ENCODE measurements at regions not wholly inside any gene's neighbourhood (a gene's known extent, or its start where the extent isn't known, plus 50 kb on each side); places are given as distances from the start of the nearest gene placed in this dataset.

DNA sequence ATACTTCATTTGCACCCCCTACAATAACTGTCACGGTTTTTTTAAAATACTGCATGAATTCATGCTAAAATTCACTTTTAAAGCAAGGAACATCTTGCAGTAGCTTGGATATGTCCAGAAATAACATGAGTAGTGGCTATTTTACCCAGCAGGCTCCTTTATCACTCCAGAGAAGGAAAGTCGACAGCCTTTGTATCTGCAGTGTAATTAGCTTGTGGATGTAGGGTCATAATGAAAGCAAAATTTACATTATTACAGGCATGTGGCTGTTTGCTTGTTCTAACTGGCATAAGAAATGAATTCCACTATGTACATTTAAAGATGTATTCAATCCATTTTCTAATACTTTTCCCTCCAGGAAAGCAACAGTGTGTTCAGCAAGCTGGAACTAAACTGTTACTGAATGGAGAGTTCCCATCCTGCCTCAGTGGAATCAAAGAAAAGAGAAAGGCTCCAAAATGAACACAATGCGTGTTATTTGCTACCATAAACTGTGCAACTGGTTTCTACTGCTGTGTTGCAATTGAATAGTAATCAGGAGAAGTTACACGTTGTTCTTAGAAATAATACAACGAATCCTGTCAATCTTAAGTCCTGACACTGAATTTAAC is 321.2 kb upstream of the VRK2 start:
- peaks cover 6 to 15% of the 10 kb centered on the region in 2 experiments for H3K4me1 Mint-ChIP-seq
- Histone ChIP-seq H2BK120ac (ENCODE audit: low read depth, low read length, poor library complexity, severe bottlenecking) (no peak overlapping the region), H3K23me2 (ENCODE audit: insufficient read length, low read depth, low read length, poor library complexity, severe bottlenecking) (no peaks in the 10 kb centered on the region), H4K91ac (ENCODE audit: insufficient read length, low read depth, low read length) (no peak overlapping the region), H3K4me1 (ENCODE audit: insufficient read depth, low read length) (no peaks in the 10 kb centered on the region), H3K56ac (ENCODE audit: insufficient read length, low read depth, low read length) (no peak overlapping the region), H2AK5ac (ENCODE audit: insufficient read length, low read length) (no peak overlapping the region), H3T11ph (ENCODE audit: low read length) (no peak overlapping the region), H3K18ac (ENCODE audit: insufficient read length, low read depth, low read length) (no peak overlapping the region), H3K79me1 (ENCODE audit: insufficient read depth, low read depth, low read length, poor library complexity, severe bottlenecking) (no peaks in the 10 kb centered on the region), H3K27ac (ENCODE audit: insufficient read length, low read depth, low read length) (no peak overlapping the region), H2BK12ac (ENCODE audit: insufficient read length, low read depth, low read length) (no peak overlapping the region), H3K79me2 (ENCODE audit: insufficient read depth, low read length) (no peaks in the 10 kb centered on the region), H2AFZ (ENCODE audit: low read length) (no peak overlapping the region), H2BK5ac (ENCODE audit: insufficient read length, low read length) (no peak overlapping the region), H4K5ac (ENCODE audit: insufficient read length, low read depth, low read length) (no peak overlapping the region), H2BK15ac (ENCODE audit: low read depth, low read length) (no peak overlapping the region), H3K9ac (ENCODE audit: extremely low read depth, insufficient read length, low read length) (no peak overlapping the region), H3K14ac (ENCODE audit: insufficient read depth, low read length) (no peak overlapping the region), H4K8ac (replicated peaks; ENCODE audit: insufficient read length, low read depth, low read length) (no peak overlapping the region), H4K20me1 (ENCODE audit: control insufficient read depth, insufficient read depth, insufficient read length) (no peaks in the 10 kb centered on the region), H3K4me2 (ENCODE audit: insufficient read depth, insufficient read length, low read length) (no peak overlapping the region), H3K4ac (ENCODE audit: low read depth, low read length) (no peak overlapping the region), H3K27me3 (ENCODE audit: insufficient read depth, low read length) (no peaks in the 10 kb centered on the region), H2BK20ac (ENCODE audit: low read depth, low read length, poor library complexity, severe bottlenecking) (no peak overlapping the region), H3K9me3 (ENCODE audit: control insufficient read depth, low read depth, low read length) (no peaks in the 10 kb centered on the region), H3K23ac (ENCODE audit: insufficient read length, low read depth, low read length) (no peak overlapping the region)
- no peaks in the 10 kb centered on the region; a peak in 1 of 7 replicates for H3K36me3 Mint-ChIP-seq (ENCODE audit: insufficient read depth in 1 of 3, low read depth in 3 of 3)
- H3K4me3 Mint-ChIP-seq: no peak overlapping the region
- H3K9me3 Mint-ChIP-seq: no peaks in the 10 kb centered on the region; a peak in 1 of 5 replicates
- no peaks in the 10 kb centered on the region for H3K27me3 Mint-ChIP-seq (ENCODE audit: low read depth)
- WGBS (ENCODE audit: extremely low coverage, insufficient read length, low lambda C conversion rate): no CpG with 5 or more reads among the region's 5 CpGs
- no peak for DNase-seq
- H3K27ac Mint-ChIP-seq: no peak overlapping the region
- TF ChIP-seq, protein P1, sequence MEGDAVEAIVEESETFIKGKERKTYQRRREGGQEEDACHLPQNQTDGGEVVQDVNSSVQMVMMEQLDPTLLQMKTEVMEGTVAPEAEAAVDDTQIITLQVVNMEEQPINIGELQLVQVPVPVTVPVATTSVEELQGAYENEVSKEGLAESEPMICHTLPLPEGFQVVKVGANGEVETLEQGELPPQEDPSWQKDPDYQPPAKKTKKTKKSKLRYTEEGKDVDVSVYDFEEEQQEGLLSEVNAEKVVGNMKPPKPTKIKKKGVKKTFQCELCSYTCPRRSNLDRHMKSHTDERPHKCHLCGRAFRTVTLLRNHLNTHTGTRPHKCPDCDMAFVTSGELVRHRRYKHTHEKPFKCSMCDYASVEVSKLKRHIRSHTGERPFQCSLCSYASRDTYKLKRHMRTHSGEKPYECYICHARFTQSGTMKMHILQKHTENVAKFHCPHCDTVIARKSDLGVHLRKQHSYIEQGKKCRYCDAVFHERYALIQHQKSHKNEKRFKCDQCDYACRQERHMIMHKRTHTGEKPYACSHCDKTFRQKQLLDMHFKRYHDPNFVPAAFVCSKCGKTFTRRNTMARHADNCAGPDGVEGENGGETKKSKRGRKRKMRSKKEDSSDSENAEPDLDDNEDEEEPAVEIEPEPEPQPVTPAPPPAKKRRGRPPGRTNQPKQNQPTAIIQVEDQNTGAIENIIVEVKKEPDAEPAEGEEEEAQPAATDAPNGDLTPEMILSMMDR (conservative IDR thresholded peaks at IDR 0.05): no peak

Measured in H9 (cell line).